ENCODE measurements at regions not wholly inside any gene's neighbourhood (a gene's known extent, or its start where the extent isn't known, plus 50 kb on each side); places are given as distances from the start of the nearest gene placed in this dataset.

DNA sequence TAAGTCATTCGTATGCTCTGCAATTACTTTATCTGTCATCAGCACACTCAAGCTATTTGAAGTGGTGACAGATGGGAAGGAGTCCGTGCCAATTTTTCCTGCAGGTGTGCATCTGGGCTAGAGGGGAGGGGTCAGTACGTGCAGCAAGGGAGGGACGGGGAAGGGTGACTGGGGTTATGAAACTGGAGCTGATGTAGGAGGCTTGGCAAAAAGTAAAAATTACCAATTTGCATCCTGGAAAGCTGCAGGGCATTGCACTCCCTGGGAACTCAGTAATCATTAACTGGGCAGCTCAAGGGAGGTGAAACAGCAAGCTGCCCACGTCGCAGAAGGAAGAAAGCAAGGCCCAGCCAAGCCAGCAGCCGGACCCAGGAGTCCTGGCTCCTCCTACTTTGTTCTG, 87.1 kb upstream of the TMEM45B start:
- Histone ChIP-seq H3K27ac (ENCODE audit: insufficient read length, low read depth, low read length) (no peak overlapping the region), H4K91ac (ENCODE audit: insufficient read length, low read depth, low read length) (no peak overlapping the region), H2BK120ac (ENCODE audit: low read depth, low read length, poor library complexity, severe bottlenecking) (no peak overlapping the region), H3K56ac (ENCODE audit: insufficient read length, low read depth, low read length) (no peak overlapping the region), H3K4ac (ENCODE audit: low read depth, low read length) (no peak overlapping the region), H3K23me2 (ENCODE audit: insufficient read length, low read depth, low read length, poor library complexity, severe bottlenecking) (no peaks in the 10 kb centered on the region), H4K8ac (replicated peaks; ENCODE audit: insufficient read length, low read depth, low read length) (no peak overlapping the region), H4K20me1 (ENCODE audit: control insufficient read depth, insufficient read depth, insufficient read length) (no peaks in the 10 kb centered on the region), H4K5ac (ENCODE audit: insufficient read length, low read depth, low read length) (no peak overlapping the region), H2BK12ac (ENCODE audit: insufficient read length, low read depth, low read length) (no peak overlapping the region), H3K9ac (ENCODE audit: extremely low read depth, insufficient read length, low read length) (no peak overlapping the region), H3K4me2 (ENCODE audit: insufficient read depth, insufficient read length, low read length) (no peak overlapping the region), H3T11ph (ENCODE audit: low read length) (no peak overlapping the region), H3K79me1 (ENCODE audit: insufficient read depth, low read depth, low read length, poor library complexity, severe bottlenecking) (no peaks in the 10 kb centered on the region), H3K23ac (ENCODE audit: insufficient read length, low read depth, low read length) (no peak overlapping the region), H3K18ac (ENCODE audit: insufficient read length, low read depth, low read length) (no peak overlapping the region), H2AK5ac (ENCODE audit: insufficient read length, low read length) (no peak overlapping the region), H3K9me3 (ENCODE audit: control insufficient read depth, low read depth, low read length) (no peaks in the 10 kb centered on the region), H3K79me2 (ENCODE audit: insufficient read depth, low read length) (no peaks in the 10 kb centered on the region), H2BK15ac (ENCODE audit: low read depth, low read length) (no peak overlapping the region), H3K27me3 (ENCODE audit: insufficient read depth, low read length) (no peaks in the 10 kb centered on the region), H3K4me1 (ENCODE audit: insufficient read depth, low read length) (no peaks in the 10 kb centered on the region), H2BK20ac (ENCODE audit: low read depth, low read length, poor library complexity, severe bottlenecking) (no peak overlapping the region), H2AFZ (ENCODE audit: low read length) (no peak overlapping the region), H2BK5ac (ENCODE audit: insufficient read length, low read length) (no peak overlapping the region), H3K14ac (ENCODE audit: insufficient read depth, low read length) (no peak overlapping the region)
- TF ChIP-seq, protein P1, sequence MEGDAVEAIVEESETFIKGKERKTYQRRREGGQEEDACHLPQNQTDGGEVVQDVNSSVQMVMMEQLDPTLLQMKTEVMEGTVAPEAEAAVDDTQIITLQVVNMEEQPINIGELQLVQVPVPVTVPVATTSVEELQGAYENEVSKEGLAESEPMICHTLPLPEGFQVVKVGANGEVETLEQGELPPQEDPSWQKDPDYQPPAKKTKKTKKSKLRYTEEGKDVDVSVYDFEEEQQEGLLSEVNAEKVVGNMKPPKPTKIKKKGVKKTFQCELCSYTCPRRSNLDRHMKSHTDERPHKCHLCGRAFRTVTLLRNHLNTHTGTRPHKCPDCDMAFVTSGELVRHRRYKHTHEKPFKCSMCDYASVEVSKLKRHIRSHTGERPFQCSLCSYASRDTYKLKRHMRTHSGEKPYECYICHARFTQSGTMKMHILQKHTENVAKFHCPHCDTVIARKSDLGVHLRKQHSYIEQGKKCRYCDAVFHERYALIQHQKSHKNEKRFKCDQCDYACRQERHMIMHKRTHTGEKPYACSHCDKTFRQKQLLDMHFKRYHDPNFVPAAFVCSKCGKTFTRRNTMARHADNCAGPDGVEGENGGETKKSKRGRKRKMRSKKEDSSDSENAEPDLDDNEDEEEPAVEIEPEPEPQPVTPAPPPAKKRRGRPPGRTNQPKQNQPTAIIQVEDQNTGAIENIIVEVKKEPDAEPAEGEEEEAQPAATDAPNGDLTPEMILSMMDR (conservative IDR thresholded peaks at IDR 0.05): no peak
- H3K36me3 Mint-ChIP-seq (ENCODE audit: insufficient read depth in 1 of 3, low read depth in 3 of 3): no peaks in the 10 kb centered on the region
- no peak for DNase-seq
- WGBS (ENCODE audit: extremely low coverage, insufficient read length, low lambda C conversion rate): no CpG with 5 or more reads among the region's 7 CpGs
- H3K27me3 Mint-ChIP-seq (ENCODE audit: low read depth): peaks cover 3% of the 10 kb centered on the region; the same call in 1 of the 2 replicates
- no peak overlapping the region for H3K27ac Mint-ChIP-seq
- H3K4me3 Mint-ChIP-seq: no peak overlapping the region
- H3K9me3 Mint-ChIP-seq: no peaks in the 10 kb centered on the region
- H3K4me1 Mint-ChIP-seq: no peaks in the 10 kb centered on the region
